Neural progenitor cell (in vitro differentiated cells): ENCODE measurements at regions not wholly inside any gene's neighbourhood (a gene's known extent, or its start where the extent isn't known, plus 50 kb on each side); places are given as distances from the start of the nearest gene placed in this dataset.

ENCODE experiments used
- DNase-seq: peaks from one replicate; pipeline ENCODE4 v3.0.0-alpha.2; 2016; ENCODE audit warnings: low spot score
- H2AFZ ChIP-seq: fragments of 200-600 bp; sonication (generic); replicated peaks from 2 replicates; pipeline ENCODE4 v1.6.1; 2016; ENCODE audit warnings: antibody characterized with exemption
- H3F3A ChIP-seq: fragments of 200-600 bp; sonication (generic); 2 replicates; pipeline ENCODE4 v1.6.1; 2016; ENCODE audit warnings: antibody characterized with exemption, low read depth
- H3K27ac ChIP-seq: fragments of 200-600 bp; sonication (generic); 2 replicates; pipeline ENCODE4 v1.5.1; 2016; ENCODE audit warnings: mild to moderate bottlenecking
- H3K27me3 ChIP-seq: fragments of 200-600 bp; sonication (generic); 2 replicates; pipeline ENCODE4 v1.6.1; 2016; ENCODE audit warnings: mild to moderate bottlenecking, moderate library complexity
- H3K36me3 ChIP-seq: fragments of 200-600 bp; sonication (generic); 2 replicates; pipeline ENCODE4 v1.5.1; 2016
- H3K4me1 ChIP-seq: fragments of 200-600 bp; sonication (generic); 2 replicates; pipeline ENCODE4 v1.6.1; 2016; ENCODE audit warnings: mixed run types
- H3K4me2 ChIP-seq: fragments of 200-600 bp; sonication (generic); 2 replicates; pipeline ENCODE4 v1.6.1; 2016
- H3K4me3 ChIP-seq: fragments of 200-600 bp; sonication (generic); 2 replicates; pipeline ENCODE4 v1.5.1; 2016
- H3K79me2 ChIP-seq: fragments of 200-600 bp; sonication (generic); 2 replicates; pipeline ENCODE4 v1.6.1; 2016; ENCODE audit warnings: low read depth
- H3K9ac ChIP-seq: fragments of 200-600 bp; sonication (generic); 2 replicates; pipeline ENCODE4 v1.6.1; 2016
- H3K9me3 ChIP-seq: fragments of 200-600 bp; sonication (generic); 2 replicates; pipeline ENCODE4 v1.5.1; 2016; ENCODE audit warnings: low read depth
- H4K20me1 ChIP-seq: fragments of 200-600 bp; sonication (generic); 2 replicates; pipeline ENCODE4 v1.6.1; 2016; ENCODE audit warnings: low read depth
- H3K27ac Mint-ChIP-seq: 3 replicates; pipeline ENCODE4 v1.8.0; 2021; ENCODE audit warnings: mixed read lengths
- H3K27me3 Mint-ChIP-seq: 2 replicates; pipeline ENCODE4 v1.8.0; 2022; ENCODE audit warnings: low read depth, mild to moderate bottlenecking, inconsistent platforms, moderate library complexity, mixed read lengths; ENCODE audit not compliant: insufficient read depth
- H3K36me3 Mint-ChIP-seq: 3 replicates; pipeline ENCODE4 v1.8.0; 2021; ENCODE audit warnings: mixed read lengths
- H3K4me1 Mint-ChIP-seq: 3 replicates; pipeline ENCODE4 v1.8.0; 2021; ENCODE audit warnings: mixed read lengths
- H3K4me3 Mint-ChIP-seq: 3 replicates; pipeline ENCODE4 v1.8.0; 2021; ENCODE audit warnings: mild to moderate bottlenecking, moderate library complexity, mixed read lengths
- H3K9me3 Mint-ChIP-seq: 3 replicates; pipeline ENCODE4 v1.8.0; 2020; ENCODE audit warnings: mixed read lengths
- CTCF ChIP-seq: fragments of 200-600 bp; sonication (generic); IDR thresholded peaks from 2 replicates; pipeline ENCODE4 v1.5.1; 2017; ENCODE audit warnings: antibody characterized with exemption, mild to moderate bottlenecking
- EZH2 ChIP-seq: fragments of 200-600 bp; sonication (generic); IDR thresholded peaks from 2 replicates; pipeline ENCODE4 v1.6.1; 2017; ENCODE audit warnings: antibody characterized with exemption, mild to moderate bottlenecking, moderate library complexity
- EZH2phosphoT487 ChIP-seq: fragments of 200-600 bp; sonication (generic); IDR thresholded peaks from 2 replicates; pipeline ENCODE4 v1.6.1; 2017; ENCODE audit warnings: antibody characterized with exemption

DNA sequence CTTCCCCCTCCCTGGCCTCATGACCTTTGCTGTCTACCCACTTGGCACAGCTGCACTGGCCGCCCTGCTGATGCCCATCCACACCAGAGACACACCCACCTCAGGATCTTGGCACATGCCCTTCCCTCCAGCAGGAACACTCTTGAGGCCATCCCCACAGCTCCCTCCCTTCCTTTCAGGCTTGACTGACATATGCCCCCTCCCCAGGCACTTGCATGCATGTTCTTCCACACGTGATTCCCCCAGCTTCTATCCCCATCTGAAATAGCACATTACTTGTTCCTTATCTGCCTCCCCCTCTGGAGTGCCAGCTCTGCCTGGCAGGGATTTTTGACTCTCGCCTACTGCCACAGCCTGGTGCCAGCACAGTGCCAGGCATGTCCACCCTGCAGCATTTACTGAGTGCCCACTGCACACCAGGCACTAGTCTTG lies 98.5 kb upstream of the SLC25A33 start:
- no peaks in the 10 kb centered on the region for H3K79me2 ChIP-seq
- peaks cover 17% of the 10 kb centered on the region for H3K4me1 ChIP-seq
- no peaks in the 10 kb centered on the region for H4K20me1 ChIP-seq
- H3K36me3 ChIP-seq: no peaks in the 10 kb centered on the region
- no peaks in the 10 kb centered on the region for H3K9me3 ChIP-seq
- Mint-ChIP-seq H3K27me3 (no peaks in the 10 kb centered on the region), H3K36me3 (no peaks in the 10 kb centered on the region), H3K4me1 (peaks cover 37% of the 10 kb centered on the region), H3K4me3 (no peak overlapping the region), H3K9me3 (no peaks in the 10 kb centered on the region), H3K27ac (peak overlapping the region; percentile 65)
- H3K9ac ChIP-seq: no peak overlapping the region
- no peak overlapping the region for H3K27ac ChIP-seq
- no peak overlapping the region for H3K4me2 ChIP-seq
- no peaks in the 10 kb centered on the region for H3K27me3 ChIP-seq
- no peak for TF ChIP-seq EZH2phosphoT487
- no peak for TF ChIP-seq CTCF
- H3F3A ChIP-seq: no peaks in the 10 kb centered on the region
- no peak overlapping the region for H2AFZ ChIP-seq
- no peak overlapping the region for H3K4me3 ChIP-seq
- DNase-seq: no peak

GRCh38 chr1:9441451-9442133 lies 97.7 kb upstream of the SLC25A33 start:
- no peak overlapping the region for H3K4me3 ChIP-seq
- no peaks in the 10 kb centered on the region for H4K20me1 ChIP-seq
- H3K36me3 Mint-ChIP-seq: no peaks in the 10 kb centered on the region
- TF ChIP-seq EZH2phosphoT487 (no peak), CTCF (no peak), EZH2 (no peak)
- no peaks in the 10 kb centered on the region for H3K27me3 ChIP-seq
- H3F3A ChIP-seq: no peaks in the 10 kb centered on the region
- H3K79me2 ChIP-seq: no peaks in the 10 kb centered on the region
- H3K27ac ChIP-seq: no peak overlapping the region
- H3K9ac ChIP-seq: no peak overlapping the region
- H3K4me3 Mint-ChIP-seq: no peak overlapping the region
- peak overlapping the region; percentile 24 for H2AFZ ChIP-seq
- no peaks in the 10 kb centered on the region for H3K9me3 Mint-ChIP-seq
- peak overlapping the region; percentile 65 for H3K27ac Mint-ChIP-seq
- no peaks in the 10 kb centered on the region for H3K27me3 Mint-ChIP-seq
- H3K4me1 ChIP-seq: peaks cover 17% of the 10 kb centered on the region
- no peak overlapping the region for H3K4me2 ChIP-seq
- no peaks in the 10 kb centered on the region for H3K9me3 ChIP-seq
- H3K4me1 Mint-ChIP-seq: peaks cover 37% of the 10 kb centered on the region
- no peak for DNase-seq
- no peaks in the 10 kb centered on the region for H3K36me3 ChIP-seq

- H3K4me3 ChIP-seq: no peak overlapping the region
- no peaks in the 10 kb centered on the region for H3K27me3 ChIP-seq
- DNase-seq: no peak
- H3K9me3 Mint-ChIP-seq: no peaks in the 10 kb centered on the region
- H3K36me3 ChIP-seq: no peaks in the 10 kb centered on the region
- TF ChIP-seq EZH2 (no peak), EZH2phosphoT487 (no peak), CTCF (no peak)
- peaks cover 39% of the 10 kb centered on the region for H3K4me1 Mint-ChIP-seq
- H3K4me1 ChIP-seq: peaks cover 17% of the 10 kb centered on the region
- no peak overlapping the region for H3K27ac ChIP-seq
- no peak overlapping the region for H3K27ac Mint-ChIP-seq
- H3K36me3 Mint-ChIP-seq: no peaks in the 10 kb centered on the region
- H3K9ac ChIP-seq: no peak overlapping the region
- H3K4me3 Mint-ChIP-seq: no peak overlapping the region
- H4K20me1 ChIP-seq: no peaks in the 10 kb centered on the region
- H3K4me2 ChIP-seq: no peak overlapping the region
- no peaks in the 10 kb centered on the region for H3K27me3 Mint-ChIP-seq
- H3K79me2 ChIP-seq: no peaks in the 10 kb centered on the region
- H2AFZ ChIP-seq: no peak overlapping the region
- H3F3A ChIP-seq: no peaks in the 10 kb centered on the region
- H3K9me3 ChIP-seq: no peaks in the 10 kb centered on the region
Measured at GRCh38 chr1:9442278-9442846, 96.9 kb upstream of the SLC25A33 start.
